ELF-1 (cell line): ENCODE measurements at regions not wholly inside any gene's neighbourhood (a gene's known extent, or its start where the extent isn't known, plus 50 kb on each side); places are given as distances from the start of the nearest gene placed in this dataset.
"Not testable (repeated sequence)": the region's sequence is repeated elsewhere in the genome, so short reads cannot be mapped to it uniquely, and the experiment has no call there.

Experiments
- DNase-seq: peaks from one replicate; pipeline ENCODE4 v3.0.0-alpha.2; 2016; ENCODE audit warnings: low read depth, low spot score

GRCh38 chr5:154624341-154624740, 130.8 kb upstream of the LARP1 start:
- DNase-seq = no peak

- DNase-seq = no peak
Measured at GRCh38 chr5:154620411-154620810, 134.8 kb upstream of the LARP1 start.

- peak; percentile 47 for DNase-seq
Measured at GRCh38 chr5:154618696-154619095, 136.5 kb upstream of the LARP1 start.

- DNase-seq = no peak
Measured at GRCh38 chr5:154614595-154614994, 136.6 kb upstream of the HAND1 start.

DNA sequence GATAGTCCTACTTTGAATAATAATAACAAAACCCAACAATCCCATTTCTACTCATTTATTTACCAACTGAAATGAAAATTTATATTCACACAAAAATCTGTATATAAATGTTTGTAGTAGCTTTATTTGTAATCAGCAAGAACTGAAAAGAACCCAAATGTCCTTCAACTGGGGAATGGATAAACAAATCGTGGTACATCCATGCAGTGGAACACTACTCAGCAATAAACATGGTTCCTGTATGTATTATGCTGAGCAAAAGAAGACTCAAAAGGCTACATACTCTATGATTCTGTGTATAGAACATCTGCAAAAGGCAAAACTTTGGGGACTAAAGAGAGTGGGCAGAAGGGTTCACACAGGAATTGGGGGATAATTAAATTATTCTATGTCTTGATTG, 136.1 kb upstream of the HAND1 start:
- no peak for DNase-seq

DNA sequence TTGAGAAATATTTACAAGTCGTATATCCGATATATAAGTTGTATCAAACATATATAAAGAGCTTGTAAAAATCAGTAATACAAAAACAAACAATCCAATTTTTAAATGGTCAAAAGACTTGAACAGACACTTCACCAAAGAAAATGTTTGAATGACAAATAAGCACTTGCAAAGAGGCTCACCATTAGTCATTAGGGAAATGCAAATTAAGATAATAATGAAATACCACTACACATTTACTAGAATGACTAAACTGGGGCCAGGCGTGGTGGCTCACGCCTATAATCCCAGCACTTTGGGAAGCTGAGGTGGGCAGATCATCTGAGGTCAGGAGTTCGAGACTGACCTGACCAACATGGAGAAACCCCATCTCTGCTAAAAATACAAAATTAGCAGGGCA, 134.6 kb upstream of the HAND1 start:
- no peak for DNase-seq

DNA sequence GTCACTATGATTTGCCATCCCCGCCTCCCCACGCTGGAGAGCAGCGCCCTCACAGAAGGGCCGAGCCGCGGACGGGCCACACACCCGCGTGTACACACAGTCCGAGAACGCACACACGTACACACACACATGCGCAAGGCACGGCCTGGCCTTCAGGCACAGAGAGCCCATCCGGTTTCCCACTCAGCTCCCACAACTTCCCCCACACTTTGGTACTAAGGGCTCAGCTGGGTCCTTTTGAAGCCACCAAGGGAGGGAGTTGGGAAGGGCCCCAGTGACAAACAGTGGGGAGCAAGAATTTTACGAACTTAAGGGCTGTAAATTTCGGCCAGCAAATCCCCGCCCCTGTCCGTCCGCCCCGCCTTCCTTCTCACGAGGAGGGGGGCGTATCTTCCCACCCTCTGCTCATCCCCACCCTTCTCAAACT, 133.3 kb upstream of the HAND1 start:
- peak; percentile 51 for DNase-seq

DNA sequence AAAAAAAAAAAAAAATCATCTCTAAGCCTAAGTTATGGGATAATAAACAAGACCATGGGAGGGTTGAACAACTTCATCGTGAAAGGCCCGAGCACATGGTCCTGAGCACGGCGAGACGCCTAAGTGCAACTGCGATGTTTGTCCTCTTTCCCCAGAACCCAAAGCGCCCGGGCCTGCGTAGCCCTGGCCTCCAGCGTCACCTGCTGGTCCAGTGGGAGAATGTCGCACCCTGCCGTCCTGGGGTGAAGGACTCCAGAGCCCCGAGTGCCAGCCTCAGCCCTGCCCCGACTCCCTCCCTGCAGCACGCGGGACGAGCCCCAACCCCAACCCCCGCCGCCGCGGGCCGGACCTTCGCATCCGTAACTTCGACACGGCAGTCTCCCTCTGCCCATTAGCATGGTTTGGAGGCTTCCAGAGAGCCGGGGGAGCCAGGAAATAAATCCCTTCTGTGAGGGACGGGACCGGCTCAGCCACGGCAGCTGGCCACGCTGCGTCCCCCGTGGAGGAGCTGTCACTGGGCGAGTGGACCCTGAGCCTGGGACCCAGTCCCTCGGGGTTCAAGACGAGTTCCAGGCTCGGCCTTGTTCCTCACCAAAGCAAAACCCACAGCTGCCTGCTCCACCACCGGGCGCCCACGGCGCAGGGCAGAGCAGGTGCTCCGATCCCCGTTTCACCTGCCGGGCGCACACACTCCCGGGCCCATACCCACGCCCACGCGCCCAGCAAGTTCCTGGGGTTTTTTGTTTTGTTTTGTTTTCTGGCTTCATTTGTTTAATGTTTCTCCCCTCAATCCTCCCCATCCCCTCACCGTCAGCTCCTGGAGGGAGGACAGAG, 132.5 kb upstream of the HAND1 start:
- peak; percentile 93 for DNase-seq

- DNase-seq = no peak
Measured at GRCh38 chr5:154609251-154609650, 131.2 kb upstream of the HAND1 start.

DNA sequence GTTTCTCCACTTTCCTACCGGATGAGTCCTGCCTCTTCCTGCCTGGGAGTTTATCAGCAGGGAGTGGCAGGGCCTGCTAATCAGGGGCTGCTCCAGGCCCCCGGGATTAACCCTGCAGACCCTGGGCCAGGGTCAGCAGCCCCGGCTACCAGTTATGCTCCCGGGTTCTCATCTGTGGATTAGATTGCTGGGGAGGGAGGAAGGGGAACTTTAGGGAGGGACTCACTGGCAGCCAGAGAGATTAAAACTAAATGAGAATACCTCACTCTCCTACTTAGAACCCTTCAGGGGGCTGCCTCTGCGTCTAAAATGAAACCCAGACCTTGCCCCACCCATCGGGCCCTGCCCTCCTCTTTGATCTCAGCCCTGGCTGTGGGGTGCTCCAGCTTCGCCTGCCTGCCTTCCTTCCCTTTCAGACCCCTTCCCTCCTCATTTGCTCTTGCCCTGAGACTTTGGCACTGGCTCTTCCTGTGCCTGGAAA, 130.5 kb upstream of the HAND1 start:
- DNase-seq = peak; percentile 87

GRCh38 chr5:154607746-154608145, 129.7 kb upstream of the HAND1 start:
- DNase-seq = peak; percentile 28

- peak; percentile 64 for DNase-seq
Measured at GRCh38 chr5:154606246-154606645, 128.2 kb upstream of the HAND1 start.

DNA sequence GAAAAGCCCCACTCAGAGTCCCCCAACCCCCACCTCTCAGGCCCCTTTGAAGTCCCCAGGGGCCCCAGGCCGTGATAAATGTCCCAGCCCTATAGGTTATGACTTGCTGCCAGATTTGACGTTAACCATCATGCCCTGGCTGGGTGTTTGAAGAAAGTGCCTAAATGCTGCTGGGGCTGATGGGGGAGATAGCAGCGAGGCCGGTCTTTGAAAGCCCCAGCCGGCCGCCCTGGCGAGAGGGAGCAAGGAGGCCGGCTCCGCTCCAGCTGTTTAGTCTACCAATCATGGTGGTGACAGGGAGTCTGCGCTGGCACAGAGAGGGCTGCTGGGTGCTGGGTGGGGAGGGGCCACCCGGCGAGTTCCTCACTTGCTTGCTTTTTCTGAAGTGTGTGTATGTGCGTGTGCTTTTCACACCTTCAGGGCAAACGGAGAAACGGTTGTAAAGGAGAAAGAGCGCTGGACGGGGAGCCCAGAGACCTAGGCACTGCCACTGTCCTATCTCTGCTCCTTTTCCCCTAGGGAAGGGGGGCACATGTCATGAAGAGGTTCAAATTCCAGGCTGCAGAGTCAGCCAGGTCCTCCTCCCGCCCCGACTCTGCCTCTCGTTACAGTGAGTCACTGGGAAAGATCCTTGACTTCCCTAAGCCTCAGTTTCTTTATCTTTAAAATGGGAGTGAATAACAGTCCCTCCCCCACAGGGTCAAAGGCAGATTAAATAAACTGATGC, 126.1 kb upstream of the HAND1 start:
- peak; percentile 93 for DNase-seq

GRCh38 chr5:154603485-154603884, 125.5 kb upstream of the HAND1 start:
- DNase-seq = no peak

GRCh38 chr5:154603011-154603410, 125.0 kb upstream of the HAND1 start:
- peak; percentile 46 for DNase-seq

GRCh38 chr5:154601014-154601413, 123.0 kb upstream of the HAND1 start:
- no peak for DNase-seq

DNA sequence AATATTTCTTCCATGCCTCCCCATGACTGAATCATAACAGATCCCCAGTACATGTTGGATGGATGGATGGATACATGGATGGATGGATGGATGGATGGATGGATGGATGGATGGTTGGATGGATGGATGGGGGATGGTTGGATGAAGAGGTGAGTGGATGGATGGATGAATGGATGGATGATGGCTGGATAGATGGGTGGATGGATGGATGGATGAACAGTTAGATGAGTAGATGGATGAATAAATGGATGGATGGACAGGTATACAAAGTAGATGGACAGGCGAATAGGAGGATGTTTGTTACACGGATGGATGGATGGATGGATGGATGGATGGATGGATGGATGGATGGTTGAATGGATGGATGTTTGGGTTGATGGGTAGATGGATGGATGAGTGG, 120.0 kb upstream of the HAND1 start:
- no peak for DNase-seq

DNA sequence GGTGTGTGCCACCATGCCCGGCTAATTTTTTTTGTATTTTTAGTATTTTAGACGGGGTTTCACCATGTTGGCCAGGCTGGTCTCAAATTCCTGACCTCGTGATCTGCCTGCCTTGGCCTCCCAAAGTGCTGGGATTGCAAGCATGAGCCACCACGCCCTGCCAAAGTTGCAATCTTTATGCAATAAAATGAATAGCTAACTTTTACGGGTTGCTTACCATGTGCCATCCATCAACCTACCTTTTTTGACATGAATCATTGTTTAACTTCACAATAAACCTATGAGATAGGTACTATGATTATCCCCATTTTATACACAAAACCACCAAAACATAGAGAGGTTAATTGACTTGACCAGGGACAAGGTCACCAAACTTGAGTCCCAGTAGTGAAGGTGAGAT, 118.8 kb upstream of the HAND1 start:
- not testable (repeated sequence) for DNase-seq

GRCh38 chr5:154595662-154596061, 117.6 kb upstream of the HAND1 start:
- DNase-seq = peak; percentile 76

- DNase-seq = no peak
Measured at GRCh38 chr5:154593796-154594195, 115.8 kb upstream of the HAND1 start.

DNA sequence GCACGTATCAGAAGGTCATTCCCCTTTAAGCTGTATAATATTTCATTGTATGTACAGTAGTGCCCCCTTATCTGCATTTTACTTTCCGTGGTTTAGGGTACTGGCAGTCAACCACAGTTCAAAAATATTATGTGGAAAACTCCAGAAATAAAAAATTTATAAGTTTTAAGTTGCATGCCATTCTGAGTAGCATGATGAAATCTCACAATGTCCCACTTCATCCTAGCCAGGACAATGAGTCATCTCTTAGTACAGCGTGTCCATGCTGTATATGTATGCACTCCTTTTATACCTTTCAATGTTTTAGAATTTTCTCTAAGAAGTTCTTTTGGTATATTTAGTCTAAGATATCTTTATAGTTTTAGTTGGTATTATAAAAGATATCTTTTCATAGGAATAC, 115.0 kb upstream of the HAND1 start:
- no peak for DNase-seq

DNA sequence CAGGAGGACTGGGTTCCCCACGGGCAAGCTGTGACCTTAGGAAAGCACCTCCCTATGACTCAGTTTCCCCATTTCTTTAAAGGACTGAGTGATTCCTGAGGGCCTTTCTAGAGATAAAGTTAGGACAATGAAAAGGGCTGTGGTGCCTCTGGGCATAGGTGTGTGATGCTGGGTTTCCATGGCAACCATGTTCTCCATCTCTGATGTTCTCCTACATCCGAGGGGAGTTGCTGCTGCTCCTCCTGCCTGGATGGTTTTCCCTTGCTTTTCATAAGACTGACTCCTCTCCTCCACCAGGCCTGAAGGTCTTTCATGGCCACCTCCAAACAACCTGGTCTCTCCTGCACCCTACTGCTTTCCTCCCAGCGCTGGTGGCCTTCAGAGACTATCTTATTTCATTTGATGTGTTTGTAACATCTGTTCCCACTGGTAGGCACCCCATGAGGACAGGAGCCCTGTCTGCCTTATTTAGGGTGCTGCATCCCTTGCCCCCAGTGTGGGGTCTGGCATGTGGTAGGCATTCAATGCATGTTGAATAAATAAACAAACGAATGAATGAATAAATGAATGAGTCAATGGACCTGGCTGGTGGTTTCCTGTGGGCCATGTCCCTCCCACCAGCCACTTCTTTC, 112.2 kb upstream of the HAND1 start:
- DNase-seq = no peak
